Trophoblast cell (in vitro differentiated cells and primary cell): ENCODE measurements at regions not wholly inside any gene's neighbourhood (a gene's known extent, or its start where the extent isn't known, plus 50 kb on each side); places are given as distances from the start of the nearest gene placed in this dataset.
A peak's percentile ranks its signal among the peaks of the same experiment; 100 is the strongest.

Experiments used
- DNase-seq, 2 donors: peaks; one replicate each; pipeline ENCODE4 v3.0.0-alpha.2; 2016
- H2AFZ ChIP-seq: 2 replicates; pipeline ENCODE4 v1.6.1; 2013; ENCODE audit warnings: low read length, moderate library complexity, mild to moderate bottlenecking; ENCODE audit not compliant: insufficient read depth, poor library complexity
- H2AK5ac ChIP-seq: 2 replicates; pipeline ENCODE4 v1.6.1; 2013; ENCODE audit warnings: mild to moderate bottlenecking, low read length
- H2BK120ac ChIP-seq: 2 replicates; pipeline ENCODE4 v1.6.1; 2013; ENCODE audit warnings: low read length, mild to moderate bottlenecking, moderate library complexity; ENCODE audit not compliant: insufficient read depth, poor library complexity
- H2BK12ac ChIP-seq: 2 replicates; pipeline ENCODE4 v1.6.1; 2013; ENCODE audit warnings: mild to moderate bottlenecking, low read length, moderate library complexity
- H2BK5ac ChIP-seq: 2 replicates; pipeline ENCODE4 v1.6.1; 2013; ENCODE audit warnings: low read length, low read depth, moderate library complexity, mild to moderate bottlenecking; ENCODE audit not compliant: poor library complexity
- H3K14ac ChIP-seq: 2 replicates; pipeline ENCODE4 v1.6.1; 2013; ENCODE audit warnings: mild to moderate bottlenecking, low read length
- H3K18ac ChIP-seq: 2 replicates; pipeline ENCODE4 v1.6.1; 2013; ENCODE audit warnings: mild to moderate bottlenecking, low read length
- H3K23ac ChIP-seq: 2 replicates; pipeline ENCODE4 v1.6.1; 2013; ENCODE audit warnings: low read length
- H3K27ac ChIP-seq: 2 replicates; pipeline ENCODE4 v1.5.1; 2013; ENCODE audit warnings: low read depth, mild to moderate bottlenecking, inconsistent platforms, low read length, moderate library complexity
- H3K27me3 ChIP-seq: 2 replicates; pipeline ENCODE4 v1.6.1; 2013; ENCODE audit warnings: inconsistent platforms, mild to moderate bottlenecking, low read length, moderate library complexity; ENCODE audit not compliant: insufficient read depth
- H3K36me3 ChIP-seq, 2 experiments: 1 replicate in 1 of 2; 2 replicates in 1 of 2; pipeline ENCODE4 v1.6.1; 2013; ENCODE audit warnings: low read length in 2 of 2, mild to moderate bottlenecking in 2 of 2, moderate library complexity in 1 of 2; ENCODE audit not compliant: insufficient read depth in 2 of 2, control insufficient read depth in 1 of 2
- H3K4ac ChIP-seq: 2 replicates; pipeline ENCODE4 v1.6.1; 2013; ENCODE audit warnings: low read depth, mild to moderate bottlenecking, low read length, moderate library complexity
- H3K4me1 ChIP-seq, 2 experiments: 1 replicate in 1 of 2; 2 replicates in 1 of 2; pipeline ENCODE4 v1.6.1; 2013; ENCODE audit warnings: low read length in 2 of 2, mild to moderate bottlenecking in 2 of 2, moderate library complexity in 1 of 2; ENCODE audit not compliant: insufficient read depth in 2 of 2, control insufficient read depth in 1 of 2
- H3K4me2 ChIP-seq: 2 replicates; pipeline ENCODE4 v1.6.1; 2013; ENCODE audit warnings: inconsistent platforms, mild to moderate bottlenecking, low read length, moderate library complexity
- H3K4me3 ChIP-seq: 2 replicates; pipeline ENCODE4 v1.5.1; 2013; ENCODE audit warnings: mild to moderate bottlenecking, low read depth, low read length, inconsistent platforms
- H3K79me1 ChIP-seq: one replicate; pipeline ENCODE4 v1.6.1; 2013; ENCODE audit warnings: low read length
- H3K79me2 ChIP-seq: 2 replicates; pipeline ENCODE4 v1.6.1; 2013; ENCODE audit warnings: low read length, mild to moderate bottlenecking; ENCODE audit not compliant: control insufficient read depth, insufficient read depth, poor library complexity
- H3K9ac ChIP-seq: 2 replicates; pipeline ENCODE4 v1.6.1; 2013; ENCODE audit warnings: mild to moderate bottlenecking, low read length
- H3K9me3 ChIP-seq: 2 replicates; pipeline ENCODE4 v1.6.1; 2013; ENCODE audit warnings: low read depth, mild to moderate bottlenecking, control low read depth, inconsistent platforms, low read length; ENCODE audit not compliant: insufficient read depth
- H4K12ac ChIP-seq: 2 replicates; pipeline ENCODE4 v1.6.1; 2013; ENCODE audit warnings: low read depth, mild to moderate bottlenecking, low read length, moderate library complexity
- H4K8ac ChIP-seq: 2 replicates; pipeline ENCODE4 v1.6.1; 2013; ENCODE audit warnings: low read depth, mild to moderate bottlenecking, low read length, moderate library complexity
- H4K91ac ChIP-seq: one replicate; pipeline ENCODE4 v1.6.1; 2013; ENCODE audit warnings: low read depth, mild to moderate bottlenecking, low read length, moderate library complexity
- WGBS: extraction: QIAGEN DNeasy Blood & Tissue Kit; methylation state at CpG from one replicate; pipeline ENCODE4 v1.1.7; 2013; ENCODE audit warnings: missing lambda C conversion rate; ENCODE audit not compliant: insufficient read length, insufficient coverage; ENCODE audit errors: extremely low coverage; 5-methylcytosine and 5-hydroxymethylcytosine counted together

GRCh38 chr5:176740702-176741496 is 69.5 kb upstream of the UNC5A start:
- no peak overlapping the region for H3K27ac ChIP-seq
- no peak overlapping the region for H2BK120ac ChIP-seq
- H3K23ac ChIP-seq: no peak overlapping the region
- no peak overlapping the region for H3K4ac ChIP-seq
- H3K36me3 ChIP-seq: no peaks in the 10 kb centered on the region
- H3K27me3 ChIP-seq: peaks cover 15% of the 10 kb centered on the region
- peaks cover 6% of the 10 kb centered on the region for H3K9me3 ChIP-seq
- no peak overlapping the region for H3K4me2 ChIP-seq
- no peaks in the 10 kb centered on the region for H3K79me1 ChIP-seq
- no peak overlapping the region for H4K91ac ChIP-seq
- H3K4me3 ChIP-seq: no peak overlapping the region
- no peak overlapping the region for H2BK5ac ChIP-seq
- H3K4me1 ChIP-seq: peaks cover 4 to 7% of the 10 kb centered on the region in 2 experiments
- no peak overlapping the region for H4K12ac ChIP-seq
- H4K8ac ChIP-seq: no peak overlapping the region
- H2BK12ac ChIP-seq: no peak overlapping the region
- H3K18ac ChIP-seq: no peak overlapping the region
- no peaks in the 10 kb centered on the region for H3K79me2 ChIP-seq
- no peak for DNase-seq
- WGBS: no CpG with 5 or more reads among the region's 24 CpGs
- no peak overlapping the region for H3K9ac ChIP-seq
- H3K14ac ChIP-seq: no peak overlapping the region
- no peak overlapping the region for H2AK5ac ChIP-seq
- no peak overlapping the region for H2AFZ ChIP-seq

DNA sequence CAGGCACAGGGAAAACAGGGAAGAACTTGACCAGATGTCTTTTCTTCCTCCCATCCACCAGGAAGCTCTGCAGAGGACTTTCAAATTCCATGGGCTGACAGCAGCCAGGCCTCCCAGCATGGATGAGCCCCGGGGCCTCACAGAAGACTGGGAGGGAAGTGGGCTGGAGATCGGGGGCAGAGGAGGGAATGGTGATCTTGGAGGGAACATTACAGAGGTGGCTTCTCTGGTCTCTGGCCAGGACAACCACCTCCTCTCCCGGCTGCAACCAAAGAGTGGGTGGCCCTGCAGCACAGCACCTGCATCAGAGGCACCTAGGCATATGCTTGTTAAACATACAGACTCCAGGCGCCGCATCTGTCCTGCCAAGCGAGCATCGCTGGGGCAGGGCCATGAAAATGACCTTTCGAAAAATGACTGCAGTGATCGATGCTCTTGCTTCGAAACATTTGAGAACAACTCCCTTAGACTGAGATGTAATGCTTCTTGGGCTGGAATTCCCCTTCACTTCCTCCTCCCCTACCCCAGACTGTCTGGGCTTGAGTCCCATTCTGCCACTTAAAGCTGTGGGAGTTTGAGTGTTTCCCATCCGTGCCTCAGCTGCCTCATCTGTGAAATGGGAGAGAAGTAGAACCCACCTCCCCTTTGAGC is 68.7 kb upstream of the UNC5A start:
- no peak overlapping the region for H3K27ac ChIP-seq
- no peaks in the 10 kb centered on the region for H3K79me1 ChIP-seq
- peaks cover 4 to 7% of the 10 kb centered on the region in 2 experiments for H3K4me1 ChIP-seq
- no peak overlapping the region for H4K8ac ChIP-seq
- H2BK120ac ChIP-seq: no peak overlapping the region
- H4K12ac ChIP-seq: no peak overlapping the region
- peaks cover 6% of the 10 kb centered on the region for H3K9me3 ChIP-seq
- H3K23ac ChIP-seq: no peak overlapping the region
- no peak overlapping the region for H2AK5ac ChIP-seq
- no peak overlapping the region for H3K18ac ChIP-seq
- WGBS: no CpG with 5 or more reads among the region's 11 CpGs
- H2BK12ac ChIP-seq: no peak overlapping the region
- peaks cover 15% of the 10 kb centered on the region for H3K27me3 ChIP-seq
- no peak overlapping the region for H2AFZ ChIP-seq
- no peak overlapping the region for H3K4me2 ChIP-seq
- no peak overlapping the region for H4K91ac ChIP-seq
- H2BK5ac ChIP-seq: no peak overlapping the region
- H3K36me3 ChIP-seq: no peaks in the 10 kb centered on the region
- no peak for DNase-seq
- H3K79me2 ChIP-seq: no peaks in the 10 kb centered on the region
- no peak overlapping the region for H3K14ac ChIP-seq
- no peak overlapping the region for H3K9ac ChIP-seq
- no peak overlapping the region for H3K4me3 ChIP-seq
- no peak overlapping the region for H3K4ac ChIP-seq

GRCh38 chr5:176742246-176743105 is 67.9 kb upstream of the UNC5A start:
- no peak overlapping the region for H2AK5ac ChIP-seq
- no peak overlapping the region for H3K14ac ChIP-seq
- no CpG with 5 or more reads among the region's 10 CpGs for WGBS
- H2BK120ac ChIP-seq: no peak overlapping the region
- H3K4me2 ChIP-seq: no peak overlapping the region
- H3K27me3 ChIP-seq: peaks cover 15% of the 10 kb centered on the region
- H3K23ac ChIP-seq: no peak overlapping the region
- peaks cover 2 to 3% of the 10 kb centered on the region in 2 experiments for H3K4me1 ChIP-seq
- H2AFZ ChIP-seq: no peak overlapping the region
- H3K9me3 ChIP-seq: peaks cover 9% of the 10 kb centered on the region
- no peak overlapping the region for H3K4me3 ChIP-seq
- H3K79me1 ChIP-seq: no peaks in the 10 kb centered on the region
- no peak overlapping the region for H4K12ac ChIP-seq
- H2BK12ac ChIP-seq: no peak overlapping the region
- DNase-seq: no peak
- no peaks in the 10 kb centered on the region for H3K79me2 ChIP-seq
- H2BK5ac ChIP-seq: no peak overlapping the region
- no peak overlapping the region for H3K27ac ChIP-seq
- no peak overlapping the region for H3K9ac ChIP-seq
- H3K4ac ChIP-seq: no peak overlapping the region
- H4K91ac ChIP-seq: no peak overlapping the region
- no peaks in the 10 kb centered on the region for H3K36me3 ChIP-seq
- no peak overlapping the region for H4K8ac ChIP-seq
- no peak overlapping the region for H3K18ac ChIP-seq

GRCh38 chr5:176743136-176743861 is 67.1 kb upstream of the UNC5A start:
- H3K23ac ChIP-seq: no peak overlapping the region
- no peaks in the 10 kb centered on the region for H3K36me3 ChIP-seq
- no peak overlapping the region for H2BK5ac ChIP-seq
- no peak overlapping the region for H4K12ac ChIP-seq
- no peaks in the 10 kb centered on the region for H3K79me1 ChIP-seq
- H3K9me3 ChIP-seq: peaks cover 9% of the 10 kb centered on the region
- H3K14ac ChIP-seq: no peak overlapping the region
- H4K8ac ChIP-seq: no peak overlapping the region
- WGBS: no CpG with 5 or more reads among the region's 54 CpGs
- H2BK12ac ChIP-seq: no peak overlapping the region
- H3K79me2 ChIP-seq: no peaks in the 10 kb centered on the region
- no peak overlapping the region for H3K4ac ChIP-seq
- no peak overlapping the region for H2AK5ac ChIP-seq
- peaks cover 15% of the 10 kb centered on the region for H3K27me3 ChIP-seq
- H3K4me1 ChIP-seq: peaks cover 2 to 3% of the 10 kb centered on the region in 2 experiments
- H2AFZ ChIP-seq: peak overlapping the region; percentile 54
- no peak overlapping the region for H3K27ac ChIP-seq
- H4K91ac ChIP-seq: no peak overlapping the region
- no peak overlapping the region for H3K18ac ChIP-seq
- H3K9ac ChIP-seq: no peak overlapping the region
- DNase-seq: no peak
- no peak overlapping the region for H3K4me3 ChIP-seq
- H3K4me2 ChIP-seq: peak overlapping the region; percentile 30
- no peak overlapping the region for H2BK120ac ChIP-seq
